Vagina (tissue), 2 donors: ENCODE measurements at regions not wholly inside any gene's neighbourhood (a gene's known extent, or its start where the extent isn't known, plus 50 kb on each side); places are given as distances from the start of the nearest gene placed in this dataset.
"Not testable (repeated sequence)": the region's sequence is repeated elsewhere in the genome, so short reads cannot be mapped to it uniquely, and the experiment has no call there.

Source experiments
- DNase-seq, 2 donors: peaks; one replicate each; pipeline ENCODE4 v3.0.0-alpha.2; 2017; ENCODE audit errors: extremely low spot score in 2 of 2
- H3K27ac ChIP-seq: fragments of 200-600 bp; sonication (generic); one replicate; pipeline ENCODE4 v1.5.1; 2019
- H3K27me3 ChIP-seq: fragments of 200-600 bp; sonication (generic); one replicate; pipeline ENCODE4 v1.5.1; 2019
- H3K36me3 ChIP-seq, 2 donors: fragments of 200-600 bp; sonication (generic); one replicate each; pipeline ENCODE4 v1.5.1; 2017 to 2019
- H3K4me1 ChIP-seq: fragments of 200-600 bp; sonication (generic); one replicate; pipeline ENCODE4 v1.5.1; 2019
- H3K4me3 ChIP-seq, 2 donors: fragments of 200-600 bp; sonication (generic); 1 replicate in 1 of 2; 2 replicates in 1 of 2; pipeline ENCODE4 v1.5.1; 2016 to 2019
- H3K9me3 ChIP-seq: fragments of 200-600 bp; sonication (generic); one replicate; pipeline ENCODE4 v1.5.1; 2019
- CTCF ChIP-seq, 3 experiments: fragments of 450-650 bp in 2 of 3; fragments of 200-600 bp in 1 of 3; sonication (generic) in 1 of 3; IDR thresholded peaks; one replicate each; pipeline ENCODE4 v1.5.1; 2017 to 2019; ENCODE audit warnings: antibody characterized with exemption in 3 of 3, mild to moderate bottlenecking in 2 of 3, moderate library complexity in 2 of 3
- POLR2A ChIP-seq, 2 donors: fragments of 450-650 bp; IDR thresholded peaks; one replicate each; pipeline ENCODE4 v1.6.1; 2017; ENCODE audit warnings: antibody characterized with exemption in 2 of 2, mild to moderate bottlenecking in 2 of 2, moderate library complexity in 2 of 2
- POLR2AphosphoS5 ChIP-seq, 2 donors: sonication (generic); formaldehyde crosslinking; IDR thresholded peaks; one replicate each; pipeline ENCODE4 v1.9.0; 2017; ENCODE audit warnings: antibody characterized with exemption in 2 of 2, mild to moderate bottlenecking in 2 of 2, low read depth in 1 of 2; ENCODE audit not compliant: insufficient read depth in 1 of 2
- intact Hi-C: fragments of 100-400 bp; cut with DNase I; formaldehyde crosslinking; loops from one replicate; pipeline ENCODE4 v1.15.1; 2023

- Histone ChIP-seq H3K9me3 (no peaks in the 10 kb centered on the region), H3K4me1 (no peaks in the 10 kb centered on the region), H3K4me3 (no peak overlapping the region), H3K27ac (no peak overlapping the region), H3K36me3 (no peaks in the 10 kb centered on the region), H3K27me3 (no peaks in the 10 kb centered on the region)
- DNase-seq = no peak
- intact Hi-C loops = no loop called here
- TF ChIP-seq CTCF (IDR thresholded peaks at IDR 0.05) = no peak
- no peak for TF ChIP-seq POLR2AphosphoS5 (IDR thresholded peaks at IDR 0.05; ENCODE audit: insufficient read depth in 1 of 2, low read depth in 1 of 2)
- no peak for TF ChIP-seq POLR2A (IDR thresholded peaks at IDR 0.05)
These were observed 185.1 kb downstream of the NRP2 start for GRCh38 chr2:205867371-205867770.

GRCh38 chr2:205865905-205866441 lies 183.7 kb downstream of the NRP2 start:
- H3K36me3 ChIP-seq = no peaks in the 10 kb centered on the region
- H3K9me3 ChIP-seq = no peaks in the 10 kb centered on the region
- no peak overlapping the region for H3K4me3 ChIP-seq
- H3K27me3 ChIP-seq = no peaks in the 10 kb centered on the region
- intact Hi-C loops = no loop called here
- no peaks in the 10 kb centered on the region for H3K4me1 ChIP-seq
- DNase-seq = no peak
- H3K27ac ChIP-seq = no peak overlapping the region
- TF ChIP-seq POLR2AphosphoS5 (IDR thresholded peaks at IDR 0.05; ENCODE audit: insufficient read depth in 1 of 2, low read depth in 1 of 2) = no peak
- TF ChIP-seq POLR2A (IDR thresholded peaks at IDR 0.05) = no peak
- TF ChIP-seq CTCF (IDR thresholded peaks at IDR 0.05) = no peak

- H3K27ac ChIP-seq = no peak overlapping the region
- H3K27me3 ChIP-seq = no peaks in the 10 kb centered on the region
- no peak overlapping the region for H3K4me3 ChIP-seq
- no peaks in the 10 kb centered on the region for H3K9me3 ChIP-seq
- TF ChIP-seq POLR2AphosphoS5 (IDR thresholded peaks at IDR 0.05; ENCODE audit: insufficient read depth in 1 of 2, low read depth in 1 of 2) (no peak), CTCF (IDR thresholded peaks at IDR 0.05) (no peak), POLR2A (IDR thresholded peaks at IDR 0.05) (no peak)
- no peak for DNase-seq
- no peaks in the 10 kb centered on the region for H3K4me1 ChIP-seq
- no peaks in the 10 kb centered on the region for H3K36me3 ChIP-seq
- intact Hi-C loops = no loop called here
These were observed 182.8 kb downstream of the NRP2 start for GRCh38 chr2:205865056-205865455.

GRCh38 chr2:205864491-205864890 lies 182.2 kb downstream of the NRP2 start:
- Histone ChIP-seq H3K4me1 (no peaks in the 10 kb centered on the region), H3K36me3 (no peaks in the 10 kb centered on the region), H3K27me3 (no peaks in the 10 kb centered on the region), H3K9me3 (no peaks in the 10 kb centered on the region), H3K27ac (no peak overlapping the region), H3K4me3 (no peak overlapping the region)
- no peak for DNase-seq
- intact Hi-C loops = no loop called here
- no peak for TF ChIP-seq CTCF (IDR thresholded peaks at IDR 0.05)
- TF ChIP-seq POLR2A (IDR thresholded peaks at IDR 0.05) = no peak
- TF ChIP-seq POLR2AphosphoS5 (IDR thresholded peaks at IDR 0.05; ENCODE audit: insufficient read depth in 1 of 2, low read depth in 1 of 2) = no peak

- intact Hi-C loops, H3K27ac ChIP-seq, H3K27me3 ChIP-seq, H3K36me3 ChIP-seq, H3K4me1 ChIP-seq, H3K9me3 ChIP-seq, H3K4me3 ChIP-seq: not testable (repeated sequence)
- peak in 1 of 2 donors; percentile 29 for DNase-seq
These were observed 180.5 kb downstream of the NRP2 start for GRCh38 chr2:205862761-205863160.

- H3K27ac ChIP-seq = no peak overlapping the region
These were observed 178.6 kb downstream of the NRP2 start for GRCh38 chr2:205860885-205861284.

More at GRCh38 chr2:205860885-205861284, 178.6 kb downstream of the NRP2 start:
- intact Hi-C loops = no loop called here
- no peaks in the 10 kb centered on the region for H3K9me3 ChIP-seq
- no peaks in the 10 kb centered on the region for H3K36me3 ChIP-seq
- no peaks in the 10 kb centered on the region for H3K4me1 ChIP-seq
- TF ChIP-seq CTCF (IDR thresholded peaks at IDR 0.05) (no peak), POLR2A (IDR thresholded peaks at IDR 0.05) (no peak), POLR2AphosphoS5 (IDR thresholded peaks at IDR 0.05; ENCODE audit: insufficient read depth in 1 of 2, low read depth in 1 of 2) (no peak)
- no peak overlapping the region for H3K4me3 ChIP-seq
- no peaks in the 10 kb centered on the region for H3K27me3 ChIP-seq
- no peak for DNase-seq
